PC-9 (cell line): ENCODE measurements at regions not wholly inside any gene's neighbourhood (a gene's known extent, or its start where the extent isn't known, plus 50 kb on each side); places are given as distances from the start of the nearest gene placed in this dataset.

Experiments used
- BruUV-seq: library from RNA; stranded (reverse); fragments of 400-500 nt; replicated peaks from 2 replicates; lab custom pipeline; 2021; lab: Mats Ljungman, UMichigan
- CTCF ChIA-PET: fragments of 300-600 bp; sonication (Branson Sonifier 250); formaldehyde crosslinking; loops from one replicate; lab custom pipeline; 2022; ENCODE audit warnings: antibody characterized with exemption; lab: Charles Lee
- POLR2A ChIA-PET: fragments of 300-600 bp; sonication (Branson Sonifier 250); formaldehyde crosslinking; loops from one replicate; lab custom pipeline; 2022; ENCODE audit warnings: antibody characterized with exemption; ENCODE audit not compliant: unreplicated experiment; lab: Charles Lee
- DNase-seq, 2 experiments: peaks; one replicate each; pipeline versions ENCODE4 v3.0.0 to v3.0.0-alpha.2; 2015 to 2022; ENCODE audit warnings: mixed read lengths in 1 of 2
- H2AFZ ChIP-seq: fragments of 200-600 bp; sonication (generic); 2 replicates; pipeline ENCODE4 v1.8.1; 2017; ENCODE audit warnings: antibody characterized with exemption
- H3F3A ChIP-seq: fragments of 200-600 bp; sonication (generic); 2 replicates; pipeline ENCODE4 v1.8.1; 2017; ENCODE audit warnings: antibody characterized with exemption, mild to moderate bottlenecking, low read depth; ENCODE audit not compliant: insufficient read depth
- H3K27ac ChIP-seq: fragments of 200-600 bp; sonication (generic); 2 replicates; pipeline ENCODE4 v1.6.1; 2016; ENCODE audit warnings: mixed run types
- H3K27me3 ChIP-seq: fragments of 200-600 bp; sonication (generic); 2 replicates; pipeline ENCODE4 v1.6.1; 2016; ENCODE audit warnings: low read depth, mixed run types; ENCODE audit not compliant: insufficient read depth
- H3K36me3 ChIP-seq: fragments of 200-600 bp; sonication (generic); 2 replicates; pipeline ENCODE4 v1.6.1; 2016; ENCODE audit warnings: low read depth, mixed run types
- H3K4me1 ChIP-seq: fragments of 200-600 bp; sonication (generic); replicated peaks from 2 replicates; pipeline ENCODE4 v1.6.1; 2016; ENCODE audit warnings: mixed run types; ENCODE audit not compliant: insufficient read depth
- H3K4me2 ChIP-seq: fragments of 200-600 bp; sonication (generic); 2 replicates; pipeline ENCODE4 v1.6.1; 2017; ENCODE audit warnings: mixed run types
- H3K4me3 ChIP-seq: fragments of 200-600 bp; sonication (generic); 2 replicates; pipeline ENCODE4 v1.6.1; 2016; ENCODE audit warnings: mixed run types
- H3K79me2 ChIP-seq: fragments of 200-600 bp; sonication (generic); 2 replicates; pipeline ENCODE4 v1.6.1; 2017; ENCODE audit warnings: low read depth, mixed run types
- H3K9me2 ChIP-seq: fragments of 200-600 bp; sonication (generic); 2 replicates; pipeline ENCODE4 v1.8.1; 2017; ENCODE audit warnings: mild to moderate bottlenecking; ENCODE audit not compliant: insufficient read depth
- H3K9me3 ChIP-seq: fragments of 200-600 bp; sonication (generic); 2 replicates; pipeline ENCODE4 v1.8.1; 2016; ENCODE audit warnings: low read depth; ENCODE audit not compliant: insufficient read depth
- H4K20me1 ChIP-seq: fragments of 200-600 bp; sonication (generic); 2 replicates; pipeline ENCODE4 v1.8.1; 2017; ENCODE audit not compliant: insufficient read depth
- CTCF ChIP-seq: fragments of 200-600 bp; sonication (generic); conservative IDR thresholded peaks from 2 replicates; pipeline ENCODE4 v1.6.1; 2017; ENCODE audit warnings: mixed run types, antibody characterized with exemption, mild to moderate bottlenecking, moderate library complexity
- EZH2 ChIP-seq: fragments of 200-600 bp; sonication (generic); IDR thresholded peaks from 2 replicates; pipeline ENCODE4 v1.8.0; 2017; ENCODE audit warnings: antibody characterized with exemption, low read depth
- intact Hi-C: fragments of 100-400 bp; cut with micrococcal nuclease; formaldehyde crosslinking; loops from one replicate; pipeline ENCODE4 v1.10.0; 2022; ENCODE audit not compliant: unreplicated experiment

- DNase-seq = no peak
- ChIA-PET CTCF (no interaction called here), POLR2A (no interaction called here)
- H3K79me2 ChIP-seq = no peaks in the 10 kb centered on the region
- intact Hi-C loops = no loop called here
- no peaks in the 10 kb centered on the region for H3K27me3 ChIP-seq
- H3K4me2 ChIP-seq = no peak overlapping the region
- H4K20me1 ChIP-seq = no peaks in the 10 kb centered on the region
- no peaks in the 10 kb centered on the region for H3K36me3 ChIP-seq
- no peak overlapping the region for H3K4me3 ChIP-seq
- no peaks in the 10 kb centered on the region for H3K9me2 ChIP-seq
- H3K9me3 ChIP-seq = no peaks in the 10 kb centered on the region
- no TSS peak for BruUV-seq
- H3K4me1 ChIP-seq = no peaks in the 10 kb centered on the region
- H3K27ac ChIP-seq = no peak overlapping the region
- H2AFZ ChIP-seq = no peak overlapping the region
- H3F3A ChIP-seq = no peaks in the 10 kb centered on the region
- TF ChIP-seq EZH2 = no peak
- TF ChIP-seq CTCF = no peak
Measured at GRCh38 chr1:82398357-82398756, 597.6 kb downstream of the ADGRL2 start.

DNA sequence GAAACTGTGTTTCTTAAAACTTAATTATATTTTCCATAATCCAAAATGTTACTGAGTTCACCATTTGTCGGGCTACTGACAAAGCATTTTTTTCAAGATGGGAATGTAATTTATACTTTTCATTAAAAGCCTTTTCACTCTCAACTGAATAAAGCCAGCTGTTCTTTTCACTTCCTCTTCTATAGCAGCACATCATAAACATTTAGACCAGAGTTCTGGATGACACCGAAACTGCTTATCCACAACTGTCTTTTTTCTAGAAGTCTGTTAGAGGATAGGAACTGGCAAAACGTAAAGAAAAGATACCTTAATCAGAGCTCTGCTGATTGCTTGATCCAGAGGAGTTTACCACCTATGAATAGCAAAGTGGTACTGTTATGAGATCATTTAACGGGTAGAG, 594.7 kb downstream of the ADGRL2 start:
- Histone ChIP-seq H3K4me1 (no peaks in the 10 kb centered on the region), H3K4me2 (no peak overlapping the region), H3K27me3 (no peaks in the 10 kb centered on the region), H3K27ac (no peak overlapping the region), H3F3A (no peaks in the 10 kb centered on the region), H3K36me3 (no peaks in the 10 kb centered on the region), H3K4me3 (no peak overlapping the region), H4K20me1 (no peaks in the 10 kb centered on the region), H2AFZ (peak overlapping the region; percentile 34; the same call in 1 of the 2 replicates), H3K9me3 (no peaks in the 10 kb centered on the region), H3K9me2 (no peaks in the 10 kb centered on the region), H3K79me2 (no peaks in the 10 kb centered on the region)
- no peak for TF ChIP-seq EZH2
- no TSS peak for BruUV-seq
- no peak for DNase-seq
- intact Hi-C loops = no loop called here
- CTCF ChIA-PET = no interaction called here
- POLR2A ChIA-PET = no interaction called here

DNA sequence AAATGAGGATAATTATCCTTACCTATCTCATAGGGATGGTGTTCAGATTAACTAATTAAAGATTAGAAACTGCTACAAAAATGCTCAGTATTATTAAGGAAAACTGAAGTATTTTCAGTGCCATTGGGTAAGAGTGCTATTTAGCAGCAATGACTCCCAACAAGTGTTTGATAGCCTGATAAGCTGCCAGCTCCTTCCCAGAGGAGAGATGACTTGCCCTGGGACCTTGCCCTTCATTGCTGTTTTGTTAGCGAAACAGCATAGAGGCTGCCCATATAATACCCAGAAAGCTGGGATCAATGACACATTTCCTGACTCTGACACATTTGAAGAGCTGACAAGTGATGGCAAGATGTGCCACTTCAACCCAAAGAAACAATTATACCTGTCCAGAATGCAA, 592.2 kb downstream of the ADGRL2 start:
- Histone ChIP-seq H3K4me2 (no peak overlapping the region), H3K9me3 (no peaks in the 10 kb centered on the region), H3K27me3 (no peaks in the 10 kb centered on the region), H3K27ac (no peak overlapping the region), H3K36me3 (no peaks in the 10 kb centered on the region), H2AFZ (no peak overlapping the region), H3K4me1 (no peaks in the 10 kb centered on the region), H3K4me3 (no peak overlapping the region), H4K20me1 (no peaks in the 10 kb centered on the region), H3K79me2 (no peaks in the 10 kb centered on the region), H3K9me2 (no peaks in the 10 kb centered on the region), H3F3A (no peaks in the 10 kb centered on the region)
- DNase-seq = no peak
- intact Hi-C loops = no loop called here
- no peak for TF ChIP-seq CTCF
- no peak for TF ChIP-seq EZH2
- BruUV-seq = no TSS peak
- CTCF ChIA-PET = no interaction called here
- POLR2A ChIA-PET = no interaction called here

GRCh38 chr1:82392513-82392912, 591.8 kb downstream of the ADGRL2 start:
- ChIA-PET CTCF (no interaction called here), POLR2A (no interaction called here)
- no peaks in the 10 kb centered on the region for H3K4me1 ChIP-seq
- H3K9me3 ChIP-seq = no peaks in the 10 kb centered on the region
- H4K20me1 ChIP-seq = no peaks in the 10 kb centered on the region
- H3K9me2 ChIP-seq = no peaks in the 10 kb centered on the region
- no peaks in the 10 kb centered on the region for H3K79me2 ChIP-seq
- no peak overlapping the region; the same call in 1 of the 2 replicates for H2AFZ ChIP-seq
- H3F3A ChIP-seq = no peaks in the 10 kb centered on the region
- H3K27me3 ChIP-seq = no peaks in the 10 kb centered on the region
- no peak for DNase-seq
- no TSS peak for BruUV-seq
- TF ChIP-seq EZH2 (no peak), CTCF (no peak)
- intact Hi-C loops = no loop called here
- H3K27ac ChIP-seq = no peak overlapping the region
- no peak overlapping the region for H3K4me2 ChIP-seq
- H3K4me3 ChIP-seq = no peak overlapping the region
- no peaks in the 10 kb centered on the region for H3K36me3 ChIP-seq
